Activated T-helper 1 cell treated with anti-CD3 and anti-CD28 coated beads, Interleukin-12 subunit alpha, Interleukin-12 subunit beta, Interleukin-2, Interleukin-4 antibody, amounts not matched to agents 30 ng/mL and 10 ng/mL and 1 ng/mL, durations not matched to agents 14 hours and 24 hours and 36 hours (primary cell): ENCODE measurements at regions not wholly inside any gene's neighbourhood (a gene's known extent, or its start where the extent isn't known, plus 50 kb on each side); places are given as distances from the start of the nearest gene placed in this dataset.
"Not testable (repeated sequence)": the region's sequence is repeated elsewhere in the genome, so short reads cannot be mapped to it uniquely, and the experiment has no call there.

Source experiments
- DNase-seq: peaks from one replicate; pipeline ENCODE4 v3.0.0; 2021; ENCODE audit warnings: low spot score
- H3K27ac Mint-ChIP-seq: one replicate; pipeline ENCODE4 v1.8.0; 2021; ENCODE audit warnings: mild to moderate bottlenecking, mixed read lengths
- H3K27me3 Mint-ChIP-seq: one replicate; pipeline ENCODE4 v1.8.0; 2022; ENCODE audit warnings: mild to moderate bottlenecking, moderate library complexity, mixed read lengths; ENCODE audit not compliant: insufficient read depth
- H3K36me3 Mint-ChIP-seq: one replicate; pipeline ENCODE4 v1.8.0; 2021; ENCODE audit warnings: low read depth, mixed read lengths
- H3K4me1 Mint-ChIP-seq: one replicate; pipeline ENCODE4 v1.8.0; 2021; ENCODE audit warnings: low read depth, mixed read lengths
- H3K4me3 Mint-ChIP-seq: one replicate; pipeline ENCODE4 v1.8.0; 2021; ENCODE audit warnings: mild to moderate bottlenecking, moderate library complexity, mixed read lengths
- H3K9me3 Mint-ChIP-seq: one replicate; pipeline ENCODE4 v1.8.0; 2021; ENCODE audit warnings: mixed read lengths
- intact Hi-C: fragments of 100-400 bp; cut with micrococcal nuclease; formaldehyde crosslinking; loops from one replicate; pipeline ENCODE4 v1.15.1; 2024

DNA sequence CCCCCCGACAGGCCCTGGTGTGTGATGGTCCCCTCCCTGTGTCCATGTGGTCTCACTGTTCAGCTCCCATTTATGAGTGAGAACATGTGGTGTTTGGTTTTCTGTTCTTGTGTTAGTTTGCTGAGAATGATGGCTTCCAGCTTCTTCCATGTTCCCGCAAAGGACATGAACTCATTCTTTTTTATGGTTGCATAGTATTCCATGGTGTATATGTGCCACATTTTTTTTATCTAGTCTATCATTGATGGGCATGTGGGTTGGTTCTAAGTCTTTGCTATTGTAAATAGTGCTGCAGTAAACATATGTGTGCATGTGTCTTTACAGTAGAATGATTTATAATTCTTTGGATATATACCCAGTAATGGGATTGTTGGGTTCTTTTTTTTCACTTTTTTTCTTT is 117.9 kb downstream of the ARL4C start:
- H3K36me3 Mint-ChIP-seq, H3K9me3 Mint-ChIP-seq, H3K4me3 Mint-ChIP-seq, intact Hi-C loops, DNase-seq, H3K27ac Mint-ChIP-seq, H3K27me3 Mint-ChIP-seq: not testable (repeated sequence)
- H3K4me1 Mint-ChIP-seq: peaks cover 18% of the 10 kb centered on the region

DNA sequence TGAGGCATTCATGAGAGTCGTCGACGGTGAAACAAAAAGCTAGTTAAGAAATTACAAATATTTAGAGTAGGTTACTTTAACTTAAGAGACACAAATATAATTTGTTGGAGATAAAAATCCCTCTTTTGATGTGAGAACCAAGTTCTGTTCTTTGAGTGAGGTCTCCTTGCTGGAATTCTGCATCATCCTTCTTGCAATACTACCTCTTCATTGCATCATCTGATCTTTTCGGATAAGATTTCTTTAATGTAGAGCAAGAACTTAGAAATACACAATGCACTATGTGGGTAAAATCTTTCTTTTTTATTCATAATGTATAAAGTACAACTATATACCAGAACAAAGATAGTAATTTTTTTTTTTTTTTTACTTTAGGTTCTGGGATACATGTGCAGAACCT is 118.4 kb downstream of the ARL4C start:
- intact Hi-C loops: no loop called here
- no peak overlapping the region for H3K27ac Mint-ChIP-seq
- H3K4me3 Mint-ChIP-seq: no peak overlapping the region
- H3K9me3 Mint-ChIP-seq: no peaks in the 10 kb centered on the region
- H3K36me3 Mint-ChIP-seq: peaks cover 2% of the 10 kb centered on the region
- DNase-seq: no peak
- H3K27me3 Mint-ChIP-seq: no peaks in the 10 kb centered on the region
- H3K4me1 Mint-ChIP-seq: peaks cover 23% of the 10 kb centered on the region

DNA sequence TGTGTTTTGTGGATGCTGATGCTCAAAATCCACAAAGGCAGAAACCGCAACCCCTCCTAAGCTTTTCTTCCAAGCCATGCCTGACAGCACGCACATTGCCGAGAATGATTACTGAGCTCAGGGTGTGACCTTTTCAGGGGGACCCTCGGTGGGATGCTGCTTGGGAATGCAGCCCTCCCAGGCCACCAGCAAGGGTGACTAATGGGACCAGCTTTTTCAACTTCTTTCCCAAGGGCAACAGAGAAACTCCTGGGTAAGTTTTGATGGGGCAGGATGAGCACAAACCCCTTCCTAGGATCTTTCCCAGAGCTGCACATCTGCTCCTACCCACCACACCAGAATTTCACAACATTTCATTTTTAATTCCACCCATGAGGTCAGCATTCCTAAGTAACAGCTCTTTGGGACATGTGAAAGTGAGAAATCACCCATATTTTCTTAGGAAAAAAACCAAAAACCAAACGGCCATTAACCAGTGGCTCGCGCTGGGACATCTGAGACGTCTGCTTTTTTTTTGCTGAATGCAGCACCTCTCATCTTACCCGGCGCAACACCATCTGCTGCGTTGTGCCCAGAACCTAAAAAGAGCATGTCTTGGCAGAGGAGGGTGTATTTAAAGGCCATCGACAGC is 119.0 kb downstream of the ARL4C start:
- Mint-ChIP-seq H3K27ac (no peak overlapping the region), H3K27me3 (no peaks in the 10 kb centered on the region), H3K9me3 (peaks cover 2% of the 10 kb centered on the region), H3K36me3 (peaks cover 6% of the 10 kb centered on the region), H3K4me3 (no peak overlapping the region), H3K4me1 (peaks cover 29% of the 10 kb centered on the region)
- DNase-seq: no peak
- intact Hi-C loops: no loop called here

DNA sequence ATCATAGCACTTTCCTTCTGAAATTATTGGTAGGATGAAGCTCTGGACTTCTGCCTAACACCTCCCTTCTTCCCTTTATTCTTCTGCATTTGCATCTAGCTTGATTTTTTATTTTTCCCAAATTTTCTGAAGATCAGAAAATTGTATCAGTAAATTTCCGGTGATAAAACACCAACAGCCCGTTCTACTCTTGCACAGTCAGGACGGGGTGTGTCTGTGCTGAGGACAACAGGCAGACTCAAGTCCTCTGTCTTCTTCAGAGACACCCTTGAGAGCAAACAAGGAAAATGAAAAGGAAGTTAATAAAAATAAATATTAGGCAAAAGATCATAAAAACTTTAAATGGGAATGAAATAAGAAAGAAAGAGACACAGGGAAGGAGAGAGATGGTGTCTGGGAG is 120.7 kb downstream of the ARL4C start:
- H3K4me1 Mint-ChIP-seq: peaks cover 45% of the 10 kb centered on the region
- peaks cover 4% of the 10 kb centered on the region for H3K9me3 Mint-ChIP-seq
- DNase-seq: no peak
- intact Hi-C loops: no loop called here
- peaks cover 8% of the 10 kb centered on the region for H3K36me3 Mint-ChIP-seq
- no peaks in the 10 kb centered on the region for H3K27me3 Mint-ChIP-seq
- H3K4me3 Mint-ChIP-seq: no peak overlapping the region
- no peak overlapping the region for H3K27ac Mint-ChIP-seq

DNA sequence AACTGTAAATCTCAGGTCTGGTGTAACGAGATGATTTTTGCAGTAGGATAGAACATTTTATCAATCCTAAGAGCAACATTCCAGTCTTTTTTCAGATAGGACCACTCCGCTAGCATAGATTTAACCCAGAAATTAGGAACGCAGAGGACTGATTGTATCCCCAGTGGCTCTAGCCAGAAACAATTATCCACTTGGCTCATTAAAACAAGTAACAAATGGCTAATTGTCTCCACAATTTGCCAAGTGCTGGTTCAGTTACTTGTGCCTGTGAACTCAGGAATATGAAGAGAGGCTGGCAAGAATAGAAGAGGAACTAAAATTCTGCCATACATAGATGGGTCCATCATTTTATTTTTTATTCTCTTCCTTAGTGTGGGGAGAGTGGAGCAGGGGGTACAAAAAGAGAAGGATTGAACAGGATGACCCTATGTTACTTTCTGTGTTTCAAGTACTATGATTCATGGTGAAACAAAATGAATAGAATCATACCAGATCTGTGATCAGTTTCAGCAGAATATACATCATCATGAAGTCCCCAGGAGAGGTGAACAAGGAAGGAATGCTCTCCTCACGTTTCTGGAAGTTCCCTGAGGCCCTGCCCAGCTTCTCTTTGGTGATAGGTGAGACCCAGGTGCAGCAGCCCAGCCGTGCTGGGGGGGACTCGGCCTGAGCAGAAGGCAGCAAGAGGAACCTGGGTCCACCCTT is 121.6 kb downstream of the ARL4C start:
- H3K4me1 Mint-ChIP-seq: peaks cover 53% of the 10 kb centered on the region

DNA sequence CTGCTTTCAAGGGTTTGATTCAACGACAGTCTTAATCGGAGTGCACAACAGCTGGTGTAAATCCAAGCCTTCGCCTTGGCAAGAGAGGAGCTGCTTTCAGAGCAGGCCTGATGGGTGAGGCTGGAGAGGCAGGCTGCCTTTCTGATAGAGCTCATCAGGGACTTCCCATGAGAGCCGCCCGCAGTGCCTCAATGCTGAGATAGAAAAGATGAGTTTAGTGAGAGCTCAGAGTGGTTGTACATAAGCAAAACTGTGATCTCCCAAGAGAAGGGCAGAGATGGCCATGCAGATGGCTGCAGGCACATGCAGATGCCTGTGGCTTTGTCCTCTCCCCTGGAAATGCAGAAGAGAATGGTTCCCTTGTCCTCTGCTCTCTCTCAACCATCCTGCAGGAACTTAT is 122.1 kb downstream of the ARL4C start:
- Mint-ChIP-seq H3K27me3 (no peaks in the 10 kb centered on the region), H3K27ac (no peak overlapping the region), H3K36me3 (peaks cover 8% of the 10 kb centered on the region), H3K9me3 (peaks cover 4% of the 10 kb centered on the region), H3K4me3 (no peak overlapping the region), H3K4me1 (peaks cover 59% of the 10 kb centered on the region)
- DNase-seq: no peak
- intact Hi-C loops: loop anchor here (5.0 kb wide), 1 partner anchor 52 kb away; no protein-coding TSS in a partner anchor

More for the DNA sequence above, 121.6 kb downstream of the ARL4C start:
- intact Hi-C loops: no loop called here
- H3K27me3 Mint-ChIP-seq: no peaks in the 10 kb centered on the region
- H3K36me3 Mint-ChIP-seq: peaks cover 8% of the 10 kb centered on the region
- peaks cover 4% of the 10 kb centered on the region for H3K9me3 Mint-ChIP-seq
- H3K27ac Mint-ChIP-seq: no peak overlapping the region
- H3K4me3 Mint-ChIP-seq: no peak overlapping the region
- no peak for DNase-seq

DNA sequence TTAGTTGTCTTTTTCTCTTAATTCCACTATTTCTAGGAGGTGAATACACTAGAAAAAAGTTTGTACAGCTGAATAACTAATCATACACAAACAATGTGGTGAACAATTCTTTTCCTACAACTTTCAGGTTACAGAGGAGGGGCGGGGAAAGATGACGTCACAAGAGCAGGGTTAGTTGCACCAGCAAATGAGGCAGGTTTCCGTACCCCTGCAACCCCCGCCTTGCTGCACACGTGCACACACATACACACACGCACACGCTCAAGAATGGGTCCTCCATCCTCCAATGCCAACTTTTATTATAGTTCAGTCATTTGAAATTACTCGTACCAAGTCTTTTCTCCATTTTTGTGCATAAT is 122.8 kb downstream of the ARL4C start:
- Mint-ChIP-seq H3K4me1 (peaks cover 65% of the 10 kb centered on the region), H3K4me3 (no peak overlapping the region), H3K27me3 (no peaks in the 10 kb centered on the region), H3K9me3 (peaks cover 4% of the 10 kb centered on the region), H3K36me3 (peaks cover 6% of the 10 kb centered on the region), H3K27ac (peak overlapping the region; percentile 34)
- intact Hi-C loops: loop anchor here (5.0 kb wide), 1 partner anchor 52 kb away; no protein-coding TSS in a partner anchor
- DNase-seq: no peak

DNA sequence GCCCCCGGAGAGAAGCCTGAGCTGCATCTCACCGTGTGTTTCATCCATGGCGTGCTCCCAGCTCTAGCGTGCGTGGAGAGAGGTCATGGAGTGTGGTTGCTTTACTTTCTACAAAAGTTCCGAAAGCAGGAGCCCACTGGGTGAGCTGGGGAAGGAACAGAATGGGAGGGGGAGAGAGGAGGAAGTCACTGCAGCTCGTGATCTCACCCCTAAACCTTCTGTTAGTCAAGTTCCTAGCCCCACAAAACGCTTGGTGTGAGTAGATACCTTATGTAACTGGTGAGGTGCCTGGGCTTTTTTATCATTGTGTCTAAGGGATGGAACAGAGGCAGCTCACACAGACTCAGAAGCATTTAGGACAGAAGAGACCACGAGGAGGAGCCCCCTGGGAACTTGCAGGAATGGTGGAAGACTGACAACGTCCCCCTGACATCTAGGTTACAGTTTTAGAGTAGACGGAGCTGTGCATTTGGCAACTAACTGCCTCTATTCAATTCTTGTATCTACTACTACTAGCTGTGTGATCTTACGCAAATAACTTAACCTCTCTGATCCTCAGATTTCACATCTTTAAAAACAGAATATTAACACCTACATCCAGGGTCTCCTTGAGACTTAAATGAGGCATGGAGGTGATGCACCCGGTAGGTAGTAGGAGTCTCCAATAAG is 123.3 kb downstream of the ARL4C start:
- peaks cover 6% of the 10 kb centered on the region for H3K36me3 Mint-ChIP-seq
- no peak for DNase-seq
- peak overlapping the region; percentile 76 for H3K27ac Mint-ChIP-seq
- intact Hi-C loops: loop anchor here (5.0 kb wide), 1 partner anchor 51 kb away; no protein-coding TSS in a partner anchor
- peak overlapping the region; percentile 41 for H3K4me3 Mint-ChIP-seq
- H3K27me3 Mint-ChIP-seq: no peaks in the 10 kb centered on the region
- peaks cover 70% of the 10 kb centered on the region for H3K4me1 Mint-ChIP-seq
- H3K9me3 Mint-ChIP-seq: peaks cover 4% of the 10 kb centered on the region

DNA sequence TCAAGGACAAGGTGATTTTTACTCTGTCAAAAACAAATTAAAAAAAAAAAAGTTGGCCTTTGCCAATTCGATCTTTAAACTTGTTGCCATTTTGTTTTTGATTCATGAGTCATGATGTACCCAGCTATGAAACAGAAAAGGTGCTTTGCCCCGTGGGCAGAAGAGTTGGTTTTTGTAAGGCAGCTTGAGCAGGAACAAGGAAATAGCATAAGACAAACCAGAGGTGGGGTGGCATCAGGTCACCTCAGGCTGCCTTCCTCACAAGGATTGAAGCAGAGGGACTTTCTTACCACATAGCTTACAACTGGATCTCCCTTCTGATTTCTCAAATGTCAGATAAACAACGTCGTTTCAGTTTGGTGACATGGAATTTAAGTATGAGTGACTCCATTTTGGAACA is 123.8 kb downstream of the ARL4C start:
- Mint-ChIP-seq H3K4me3 (peak overlapping the region; percentile 41), H3K36me3 (peaks cover 9% of the 10 kb centered on the region), H3K27me3 (no peaks in the 10 kb centered on the region), H3K4me1 (peaks cover 76% of the 10 kb centered on the region), H3K9me3 (peaks cover 4% of the 10 kb centered on the region), H3K27ac (peak overlapping the region; percentile 76)
- DNase-seq: no peak
- intact Hi-C loops: loop anchor here (5.0 kb wide), 1 partner anchor 51 kb away; no protein-coding TSS in a partner anchor

DNA sequence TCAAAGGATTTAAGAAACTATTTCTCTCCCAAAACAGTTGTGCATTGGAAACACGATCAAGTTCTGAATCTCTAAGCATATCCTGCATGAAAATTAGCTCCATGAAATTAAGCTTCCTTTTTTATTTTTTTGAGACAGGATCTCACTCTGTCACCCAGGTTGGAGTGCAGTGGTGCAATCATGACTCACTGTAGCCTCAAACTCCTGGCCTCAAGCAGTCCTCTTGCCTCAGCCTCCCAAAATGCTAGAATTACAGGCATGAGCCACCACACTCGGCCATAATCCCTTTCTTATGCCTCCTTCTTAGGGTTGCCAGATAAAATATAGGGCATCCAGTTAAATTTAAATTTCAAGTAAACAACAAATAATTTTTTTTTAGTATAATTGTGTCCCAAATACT is 124.4 kb downstream of the ARL4C start:
- Mint-ChIP-seq H3K9me3 (peaks cover 4% of the 10 kb centered on the region), H3K4me3 (peak overlapping the region; percentile 78), H3K4me1 (peaks cover 78% of the 10 kb centered on the region), H3K27me3 (no peaks in the 10 kb centered on the region), H3K36me3 (peaks cover 9% of the 10 kb centered on the region), H3K27ac (peak overlapping the region; percentile 83)
- intact Hi-C loops: loop anchor here (5.0 kb wide), 1 partner anchor 50 kb away; no protein-coding TSS in a partner anchor
- DNase-seq: no peak

DNA sequence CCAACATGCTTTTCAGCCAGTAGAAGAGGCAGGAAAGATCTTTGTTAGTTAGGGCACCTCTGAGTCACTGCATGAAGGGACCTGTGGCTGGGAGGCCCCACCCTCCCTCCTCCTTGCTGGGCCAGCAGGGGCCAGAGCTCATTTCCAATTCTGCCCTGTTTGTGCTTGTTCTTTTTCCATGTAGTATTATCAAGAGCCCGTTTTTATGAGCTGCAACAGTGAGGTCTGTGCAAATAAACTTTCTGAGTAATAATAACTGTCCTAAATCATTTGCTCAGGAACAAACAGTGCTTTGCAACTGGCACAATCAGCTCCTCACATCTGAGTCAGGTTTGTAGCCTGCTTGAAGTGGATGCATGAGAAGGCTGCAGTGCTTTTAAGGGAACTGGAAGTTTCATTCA is 128.0 kb downstream of the ARL4C start:
- intact Hi-C loops: loop anchor here (1.0 to 2.0 kb wide), 4 partner anchors 58 to 124 kb away; no protein-coding TSS in a partner anchor
- Mint-ChIP-seq H3K27ac (peak overlapping the region; percentile 84), H3K36me3 (peaks cover 11% of the 10 kb centered on the region), H3K4me1 (peaks cover 76% of the 10 kb centered on the region), H3K9me3 (peaks cover 4% of the 10 kb centered on the region), H3K4me3 (peak overlapping the region; percentile 54), H3K27me3 (no peaks in the 10 kb centered on the region)
- peak; percentile 35 for DNase-seq

DNA sequence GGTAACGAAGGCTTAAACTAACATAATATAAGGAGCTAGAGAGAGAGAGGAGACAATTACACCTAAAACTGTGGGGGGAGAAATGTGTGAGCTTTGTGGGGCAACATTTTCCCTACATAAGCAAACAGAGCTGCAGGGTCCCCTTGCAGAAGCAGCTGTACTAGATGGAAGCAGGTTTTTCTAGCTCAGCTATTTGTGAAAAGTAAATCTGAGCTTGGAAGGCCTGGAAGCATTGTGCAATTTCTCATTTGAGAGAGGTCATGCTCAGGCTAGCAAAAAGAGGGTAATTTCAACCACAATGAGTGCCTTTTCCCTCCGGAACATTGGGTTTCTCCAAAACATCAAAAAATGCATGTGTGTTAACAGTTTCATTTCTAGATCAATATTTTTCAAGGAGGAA is 130.0 kb downstream of the ARL4C start:
- no peaks in the 10 kb centered on the region for H3K9me3 Mint-ChIP-seq

DNA sequence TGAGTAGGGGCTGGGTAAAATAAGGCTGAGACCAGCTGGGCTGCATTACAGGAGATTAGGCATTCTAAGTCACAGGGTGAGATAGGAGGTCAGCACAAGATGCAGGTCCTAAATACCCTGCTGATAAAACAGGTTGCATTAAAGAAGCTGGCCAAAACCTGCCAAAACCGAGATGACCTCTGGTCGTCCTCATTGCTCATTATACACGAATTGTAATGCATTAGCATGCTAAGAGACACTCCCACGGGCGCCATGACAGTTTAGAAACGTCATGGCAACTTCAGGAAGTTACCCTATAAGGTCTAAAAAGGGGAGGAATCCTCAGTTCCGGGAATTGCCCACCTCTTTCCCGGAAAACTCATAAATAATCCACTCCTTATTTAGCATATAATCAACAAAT is 132.2 kb downstream of the ARL4C start:
- H3K4me1 Mint-ChIP-seq: peaks cover 62% of the 10 kb centered on the region
- peaks cover 9% of the 10 kb centered on the region for H3K36me3 Mint-ChIP-seq
- intact Hi-C loops: no loop called here
- H3K27ac Mint-ChIP-seq: no peak overlapping the region
- no peak overlapping the region for H3K4me3 Mint-ChIP-seq
- no peaks in the 10 kb centered on the region for H3K27me3 Mint-ChIP-seq
- H3K9me3 Mint-ChIP-seq: peaks cover 4% of the 10 kb centered on the region
- DNase-seq: no peak

More for the DNA sequence above, 130.0 kb downstream of the ARL4C start:
- DNase-seq: no peak
- peaks cover 5% of the 10 kb centered on the region for H3K36me3 Mint-ChIP-seq
- peak overlapping the region; percentile 14 for H3K27ac Mint-ChIP-seq
- H3K4me3 Mint-ChIP-seq: peak overlapping the region; percentile 36
- peaks cover 67% of the 10 kb centered on the region for H3K4me1 Mint-ChIP-seq
- intact Hi-C loops: no loop called here
- H3K27me3 Mint-ChIP-seq: no peaks in the 10 kb centered on the region
